ENCODE measurements at regions not wholly inside any gene's neighbourhood (a gene's known extent, or its start where the extent isn't known, plus 50 kb on each side); places are given as distances from the start of the nearest gene placed in this dataset.

- TF ChIP-seq POLR2A (IDR thresholded peaks at IDR 0.05) (no peak), POLR2AphosphoS5 (IDR thresholded peaks at IDR 0.05) (no peak), CTCF (IDR thresholded peaks at IDR 0.05 in 8 of 11, conservative IDR thresholded peaks at IDR 0.05 in 3 of 11) (no peak)
- Histone ChIP-seq H3K27ac (no peak overlapping the region), H3K4me1 (no peaks in the 10 kb centered on the region), H3K9me3 (no peaks in the 10 kb centered on the region), H3K36me3 (no peaks in the 10 kb centered on the region), H3K4me3 (no peak overlapping the region), H3K27me3 (replicated peaks in 1 of 7) (no peaks in the 10 kb centered on the region)
- 74 to 79% (median 77%) methylated on average over 6 of the region's 6 CpGs for WGBS, 5 donors
- intact Hi-C loops (cut with DNase I; ENCODE audit: low total_unique reads), result no loop called here
- no peak for DNase-seq
Observed at GRCh38 chr20:53803492-53804155, 210.0 kb upstream of the ZNF217 start.

- Histone ChIP-seq H3K36me3 (no peaks in the 10 kb centered on the region), H3K27ac (no peak overlapping the region), H3K27me3 (replicated peaks in 1 of 7) (no peaks in the 10 kb centered on the region), H3K4me1 (no peaks in the 10 kb centered on the region), H3K4me3 (no peak overlapping the region), H3K9me3 (no peaks in the 10 kb centered on the region)
- 85 to 89% (median 87%) methylated on average over 17 of the region's 17 CpGs for WGBS, 5 donors
- no peak for DNase-seq
- intact Hi-C loops (cut with DNase I; ENCODE audit: low total_unique reads), result no loop called here
- no peak for TF ChIP-seq CTCF (IDR thresholded peaks at IDR 0.05 in 8 of 11, conservative IDR thresholded peaks at IDR 0.05 in 3 of 11)
- no peak for TF ChIP-seq POLR2AphosphoS5 (IDR thresholded peaks at IDR 0.05)
- TF ChIP-seq POLR2A (IDR thresholded peaks at IDR 0.05), result no peak
Observed at GRCh38 chr20:53801609-53802370, 208.2 kb upstream of the ZNF217 start.

- Histone ChIP-seq H3K9me3 (no peaks in the 10 kb centered on the region), H3K27ac (no peak overlapping the region), H3K27me3 (replicated peaks in 1 of 7) (no peaks in the 10 kb centered on the region), H3K4me3 (no peak overlapping the region), H3K4me1 (no peaks in the 10 kb centered on the region), H3K36me3 (no peaks in the 10 kb centered on the region)
- no peak for DNase-seq
- TF ChIP-seq POLR2A (IDR thresholded peaks at IDR 0.05) (no peak), POLR2AphosphoS5 (IDR thresholded peaks at IDR 0.05) (no peak), CTCF (IDR thresholded peaks at IDR 0.05 in 8 of 11, conservative IDR thresholded peaks at IDR 0.05 in 3 of 11) (no peak)
- intact Hi-C loops (cut with DNase I; ENCODE audit: low total_unique reads), result no loop called here
- WGBS, 5 donors, result 78 to 93% (median 89%) methylated on average over 12 to 13 of the region's 13 CpGs
Observed at GRCh38 chr20:53800883-53801604, 207.4 kb upstream of the ZNF217 start.

- no peak for DNase-seq
- H3K4me3 ChIP-seq, result no peak overlapping the region
- TF ChIP-seq POLR2AphosphoS5 (IDR thresholded peaks at IDR 0.05), result no peak
- TF ChIP-seq POLR2A (IDR thresholded peaks at IDR 0.05), result no peak
- TF ChIP-seq CTCF (IDR thresholded peaks at IDR 0.05 in 8 of 11, conservative IDR thresholded peaks at IDR 0.05 in 3 of 11), result no peak
- no peaks in the 10 kb centered on the region for H3K27me3 ChIP-seq (replicated peaks in 1 of 7)
- no peak overlapping the region for H3K27ac ChIP-seq
- intact Hi-C loops (cut with DNase I; ENCODE audit: low total_unique reads), result no loop called here
- WGBS, 5 donors, result 96 to 100% (median 100%) methylated on average over 1 of the region's 1 CpG
- no peaks in the 10 kb centered on the region for H3K36me3 ChIP-seq
- no peaks in the 10 kb centered on the region for H3K4me1 ChIP-seq
- H3K9me3 ChIP-seq, result no peaks in the 10 kb centered on the region
Observed at GRCh38 chr20:53800418-53800817, 206.8 kb upstream of the ZNF217 start.

All from spleen (tissue), 11 donors.